ENCODE measurements at regions not wholly inside any gene's neighbourhood (a gene's known extent, or its start where the extent isn't known, plus 50 kb on each side); places are given as distances from the start of the nearest gene placed in this dataset.

DNA sequence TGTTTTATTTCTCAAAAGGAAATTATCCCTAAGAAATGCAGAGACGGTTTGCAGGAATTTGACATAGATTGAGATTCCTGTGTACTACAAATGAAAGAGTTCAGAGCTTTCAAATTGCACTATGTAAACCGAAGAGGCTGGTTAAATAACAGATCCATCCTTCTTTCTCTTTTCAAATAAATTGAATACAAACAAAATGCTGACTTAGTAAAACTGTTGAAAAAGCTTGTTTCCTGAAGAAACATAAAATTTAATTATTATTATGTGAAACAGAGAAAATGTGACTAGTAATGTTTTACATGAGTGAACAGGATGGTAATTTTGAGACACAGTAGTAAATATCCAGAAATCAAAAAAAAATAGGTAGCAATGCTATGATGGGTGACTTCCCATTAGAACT, 441.2 kb downstream of the LRRIQ3 start:
- TF ChIP-seq GATA3 (IDR thresholded peaks at IDR 0.05; ENCODE audit: low read depth, low read length) (no peak), GATA2 (IDR thresholded peaks at IDR 0.05; ENCODE audit: low read depth, low read length) (no peak)

Measured in SH-SY5Y (cell line).